GM21528 (cell line): ENCODE measurements at regions not wholly inside any gene's neighbourhood (a gene's known extent, or its start where the extent isn't known, plus 50 kb on each side); places are given as distances from the start of the nearest gene placed in this dataset.
"Not testable (repeated sequence)": the region's sequence is repeated elsewhere in the genome, so short reads cannot be mapped to it uniquely, and the experiment has no call there.

Experiments used
- ATAC-seq: cut with Tn5 transposase; IDR thresholded peaks from one replicate; pipeline ENCODE4 v1.9.1; 2021; ENCODE audit warnings: mild to moderate bottlenecking, moderate library complexity; ENCODE audit not compliant: unreplicated experiment, low FRiP score

DNA sequence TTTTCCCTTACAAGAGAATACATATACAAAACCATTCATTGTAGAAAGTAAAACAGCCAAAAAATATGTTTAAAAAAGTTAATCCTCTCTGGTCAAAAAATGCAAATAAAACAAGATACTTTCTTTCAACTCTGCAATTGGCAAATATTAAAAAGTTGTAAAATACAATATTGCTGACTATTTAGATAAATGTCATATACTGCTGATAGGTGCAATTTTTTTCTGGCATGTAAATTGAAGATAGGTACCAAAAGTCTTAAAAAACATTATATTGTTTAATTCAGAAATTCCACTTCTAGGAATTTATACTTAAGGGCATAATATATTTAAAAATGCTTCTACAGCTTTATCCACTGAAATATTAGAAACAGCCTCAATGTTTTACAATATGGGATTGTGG lies 66.4 kb upstream of the TLL1 start:
- no peak for ATAC-seq

DNA sequence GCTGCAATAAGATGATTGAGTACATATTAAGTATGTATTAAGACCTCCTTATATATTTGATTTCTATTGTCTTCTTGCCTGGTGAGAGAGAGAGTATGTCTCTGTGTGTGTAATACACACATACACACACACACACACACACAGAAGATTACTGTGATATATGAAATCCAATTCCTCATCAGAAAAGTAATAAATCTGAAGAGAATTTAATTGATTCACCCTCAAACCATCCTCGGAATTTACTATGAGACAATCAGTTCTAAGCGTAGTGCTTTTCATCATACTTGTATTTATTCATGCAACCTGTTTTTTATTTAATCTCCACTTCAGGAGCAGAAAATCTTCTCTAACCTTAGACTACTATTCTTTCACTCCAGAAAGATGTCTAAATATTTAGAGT lies 62.3 kb upstream of the TLL1 start:
- no peak for ATAC-seq

DNA sequence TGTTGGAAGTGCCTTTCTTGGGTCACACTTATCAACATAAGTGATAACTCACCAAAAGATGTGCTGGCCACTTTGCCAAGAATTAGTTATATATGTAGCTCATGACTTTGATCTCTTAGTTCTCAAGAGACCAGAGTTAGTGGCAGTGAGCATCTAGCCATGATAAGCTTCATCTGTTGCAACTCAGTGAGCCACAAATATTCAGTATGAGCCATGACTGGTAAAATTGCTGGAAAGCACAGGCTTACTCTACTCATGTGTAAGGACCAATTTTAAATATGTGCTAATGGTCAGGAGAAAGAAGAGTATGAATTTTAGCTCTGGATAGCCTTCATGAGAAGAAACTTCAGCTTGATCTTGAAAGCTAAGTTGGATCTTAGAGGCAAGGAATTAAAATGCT lies 59.4 kb upstream of the TLL1 start:
- no peak for ATAC-seq

DNA sequence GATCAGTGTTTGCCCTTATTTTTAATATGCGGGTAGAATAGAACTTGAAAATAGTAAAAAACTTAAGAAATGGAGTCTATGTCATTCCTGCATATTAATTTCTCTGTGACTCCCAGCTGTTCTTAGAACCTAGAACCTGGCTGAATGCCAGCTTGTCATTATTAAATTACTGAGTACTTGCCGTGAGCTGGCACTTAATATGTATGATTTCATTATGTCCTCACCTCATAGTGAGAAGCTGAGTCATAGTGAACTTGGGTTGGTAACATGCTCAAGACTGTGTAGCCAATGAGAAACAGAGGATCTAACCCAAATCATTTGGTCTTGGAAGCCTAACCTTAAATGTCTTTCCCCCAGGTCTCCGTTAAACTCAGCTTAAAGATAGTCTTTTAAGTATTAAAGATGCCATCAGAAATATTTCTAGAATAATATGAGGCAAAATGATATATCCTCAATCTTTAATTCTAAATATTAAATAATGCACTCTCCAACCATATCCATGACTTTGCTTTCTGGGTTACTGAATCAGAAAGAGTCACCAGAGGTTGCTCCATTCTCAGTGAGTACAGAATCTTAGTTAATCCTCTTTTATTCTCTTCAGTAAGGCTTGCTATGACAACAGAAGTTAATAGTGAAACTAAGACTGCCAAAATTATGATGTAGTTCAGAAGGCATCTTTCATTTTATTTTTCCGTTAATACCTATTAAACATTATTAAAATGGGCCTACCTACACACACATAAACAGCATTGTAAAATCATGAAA lies 58.6 kb upstream of the TLL1 start:
- ATAC-seq, result no peak

DNA sequence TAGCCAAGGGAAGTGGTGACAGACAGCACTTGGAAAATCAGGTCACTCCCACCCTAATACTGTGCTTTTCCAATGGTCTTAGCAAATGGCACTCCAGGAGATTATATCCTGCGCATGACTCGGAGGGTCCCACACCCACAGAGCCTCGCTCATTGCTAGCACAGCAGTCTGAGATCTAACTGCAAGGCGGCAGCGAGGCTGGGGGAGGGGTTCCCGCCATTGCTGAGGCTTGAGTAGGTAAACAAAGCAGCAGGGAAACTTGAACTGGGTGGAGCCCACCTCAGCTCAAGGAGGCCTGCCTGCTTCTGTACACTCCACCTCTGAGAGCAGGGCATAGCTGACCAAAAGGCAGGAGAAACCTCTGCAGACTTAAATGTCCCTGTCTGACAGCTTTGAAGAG lies 53.9 kb upstream of the TLL1 start:
- not testable (repeated sequence) for ATAC-seq
